ENCODE measurements at regions not wholly inside any gene's neighbourhood (a gene's known extent, or its start where the extent isn't known, plus 50 kb on each side); places are given as distances from the start of the nearest gene placed in this dataset.
"Not testable (repeated sequence)": the region's sequence is repeated elsewhere in the genome, so short reads cannot be mapped to it uniquely, and the experiment has no call there.

- peak; percentile 75 for DNase-seq (ENCODE audit: low spot score)
These were observed 215.3 kb upstream of the TTC29 start for GRCh38 chr4:147160908-147161513.

- DNase-seq (ENCODE audit: low spot score) = no peak
These were observed 217.6 kb upstream of the TTC29 start for GRCh38 chr4:147163311-147163710.

- not testable (repeated sequence) for DNase-seq (ENCODE audit: low spot score)
These were observed 222.5 kb upstream of the TTC29 start for GRCh38 chr4:147168200-147168599.

- no peak for DNase-seq (ENCODE audit: low spot score)
These were observed 227.7 kb upstream of the TTC29 start for GRCh38 chr4:147173322-147173721.

GRCh38 chr4:147173797-147174432 is 228.3 kb upstream of the TTC29 start:
- DNase-seq (ENCODE audit: low spot score) = no peak

- no peak for DNase-seq (ENCODE audit: low spot score)
These were observed 228.9 kb upstream of the TTC29 start for GRCh38 chr4:147174591-147174990.

GRCh38 chr4:147175460-147176025 is 229.9 kb upstream of the TTC29 start:
- DNase-seq (ENCODE audit: low spot score) = no peak

GRCh38 chr4:147182041-147182440 is 236.4 kb upstream of the TTC29 start:
- DNase-seq (ENCODE audit: low spot score) = no peak

- no peak for DNase-seq (ENCODE audit: low spot score)
These were observed 247.0 kb upstream of the TTC29 start for GRCh38 chr4:147192679-147193078.

- DNase-seq (ENCODE audit: low spot score) = no peak
These were observed 248.4 kb upstream of the TTC29 start for GRCh38 chr4:147194114-147194513.

GRCh38 chr4:147194604-147195003 is 248.9 kb upstream of the TTC29 start:
- no peak for DNase-seq (ENCODE audit: low spot score)

- DNase-seq (ENCODE audit: low spot score) = no peak
These were observed 249.7 kb upstream of the TTC29 start for GRCh38 chr4:147195386-147195785.

GRCh38 chr4:147198411-147199051 is 252.9 kb upstream of the TTC29 start:
- DNase-seq (ENCODE audit: low spot score) = no peak

GRCh38 chr4:147201016-147201415 is 255.4 kb upstream of the TTC29 start:
- no peak for DNase-seq (ENCODE audit: low spot score)

GRCh38 chr4:147206807-147207206 is 261.1 kb upstream of the TTC29 start:
- no peak for DNase-seq (ENCODE audit: low spot score)

- DNase-seq (ENCODE audit: low spot score) = no peak
These were observed 262.2 kb upstream of the TTC29 start for GRCh38 chr4:147207911-147208310.

- DNase-seq (ENCODE audit: low spot score) = no peak
These were observed 263.2 kb upstream of the EDNRA start for GRCh38 chr4:147217655-147218054.

- DNase-seq (ENCODE audit: low spot score) = no peak
These were observed 261.8 kb upstream of the EDNRA start for GRCh38 chr4:147219145-147219544.

GRCh38 chr4:147220833-147221232 is 260.1 kb upstream of the EDNRA start:
- DNase-seq (ENCODE audit: low spot score) = no peak

GRCh38 chr4:147222906-147223305 is 258.0 kb upstream of the EDNRA start:
- DNase-seq (ENCODE audit: low spot score) = no peak

GRCh38 chr4:147223576-147223975 is 257.3 kb upstream of the EDNRA start:
- DNase-seq (ENCODE audit: low spot score) = no peak

- no peak for DNase-seq (ENCODE audit: low spot score)
These were observed 244.1 kb upstream of the EDNRA start for GRCh38 chr4:147236806-147237205.

- DNase-seq (ENCODE audit: low spot score) = no peak
These were observed 236.1 kb upstream of the EDNRA start for GRCh38 chr4:147244786-147245185.

Measured in GM03348 (cell line).